IMR-90 (cell line): ENCODE measurements at regions not wholly inside any gene's neighbourhood (a gene's known extent, or its start where the extent isn't known, plus 50 kb on each side); places are given as distances from the start of the nearest gene placed in this dataset.

Source experiments
- ATAC-seq: fragments of 200-7000 bp; cut with Tn5 transposase; 2 replicates; pipeline ENCODE4 v1.9.1; 2020; ENCODE audit warnings: low read depth, mild to moderate bottlenecking, moderate library complexity
- BruUV-seq: library from RNA; stranded (reverse); fragments of 400-500 nt; replicated peaks from 2 replicates; lab custom pipeline; 2021; lab: Mats Ljungman, UMichigan
- CTCF ChIA-PET: fragments of 300-600 bp; formaldehyde crosslinking; extraction: SDS; loops from one replicate; lab custom pipeline; 2021; ENCODE audit warnings: antibody characterized with exemption; lab: Yijun Ruan, JAX
- POLR2A ChIA-PET: fragments of 300-600 bp; sonication (Branson Sonifier 250); formaldehyde crosslinking; loops from one replicate; lab custom pipeline; 2022; ENCODE audit warnings: antibody characterized with exemption; ENCODE audit not compliant: unreplicated experiment; lab: Charles Lee
- DNase-seq: peaks from one replicate; pipeline ENCODE4 v3.0.0; 2013
- H2AFZ ChIP-seq: replicated peaks from 2 replicates; pipeline ENCODE3; 2013; ENCODE audit warnings: low read length, mild to moderate bottlenecking; ENCODE audit not compliant: poor library complexity
- H2AK5ac ChIP-seq: 2 replicates; pipeline ENCODE4 v1.6.1; 2013; ENCODE audit warnings: low read depth, low read length, inconsistent platforms
- H2AK9ac ChIP-seq: replicated peaks from 2 replicates; pipeline ENCODE3; 2013; ENCODE audit warnings: mild to moderate bottlenecking, low read depth, low read length, moderate library complexity; ENCODE audit not compliant: poor library complexity
- H2BK120ac ChIP-seq: 2 replicates; pipeline ENCODE4 v1.6.1; 2013; ENCODE audit warnings: low read depth, low read length, inconsistent platforms
- H2BK15ac ChIP-seq: 3 replicates; pipeline ENCODE4 v1.6.1; 2013; ENCODE audit warnings: low read depth, low read length, inconsistent platforms
- H2BK20ac ChIP-seq: 2 replicates; pipeline ENCODE4 v1.6.1; 2013; ENCODE audit warnings: low read depth, mild to moderate bottlenecking, inconsistent platforms, low read length, moderate library complexity
- H2BK5ac ChIP-seq: 2 replicates; pipeline ENCODE4 v1.6.1; 2013; ENCODE audit warnings: mild to moderate bottlenecking, low read depth, low read length, inconsistent platforms; ENCODE audit not compliant: poor library complexity, severe bottlenecking
- H3K14ac ChIP-seq: replicated peaks from 2 replicates; pipeline ENCODE4 v1.6.1; 2013; ENCODE audit warnings: low read depth, low read length, inconsistent platforms
- H3K18ac ChIP-seq: 2 replicates; pipeline ENCODE4 v1.6.1; 2013; ENCODE audit warnings: low read depth, low read length, control low read depth
- H3K23ac ChIP-seq: 2 replicates; pipeline ENCODE4 v1.6.1; 2013; ENCODE audit warnings: low read depth, low read length, inconsistent platforms
- H3K27ac ChIP-seq: 2 replicates; pipeline ENCODE4 v1.5.1; 2013; ENCODE audit warnings: mild to moderate bottlenecking, control low read depth, low read length; ENCODE audit not compliant: insufficient read depth
- H3K27me3 ChIP-seq: 2 replicates; pipeline ENCODE4 v1.6.1; 2013; ENCODE audit warnings: low read length; ENCODE audit not compliant: control insufficient read depth, insufficient read depth
- H3K36me3 ChIP-seq: 2 replicates; pipeline ENCODE4 v1.6.1; 2013; ENCODE audit warnings: low read length, mixed read lengths; ENCODE audit not compliant: control insufficient read depth, insufficient read depth
- H3K4ac ChIP-seq: 2 replicates; pipeline ENCODE4 v1.6.1; 2013; ENCODE audit warnings: low read depth, low read length, inconsistent platforms
- H3K4me1 ChIP-seq: 2 replicates; pipeline ENCODE4 v1.6.1; 2013; ENCODE audit warnings: low read length, mixed read lengths; ENCODE audit not compliant: control insufficient read depth, insufficient read depth
- H3K4me2 ChIP-seq: 2 replicates; pipeline ENCODE4 v1.6.1; 2013; ENCODE audit warnings: low read depth, mild to moderate bottlenecking, control low read depth, low read length, moderate library complexity
- H3K4me3 ChIP-seq: 2 replicates; pipeline ENCODE4 v1.5.1; 2013; ENCODE audit warnings: low read depth, mild to moderate bottlenecking, control low read depth, low read length, moderate library complexity; ENCODE audit not compliant: insufficient read depth
- H3K56ac ChIP-seq: 2 replicates; pipeline ENCODE4 v1.6.1; 2013; ENCODE audit warnings: low read length, inconsistent platforms; ENCODE audit not compliant: insufficient read depth; ENCODE audit errors: extremely low read depth
- H3K79me1 ChIP-seq, 2 experiments: 2 replicates each; pipeline ENCODE4 v1.6.1; 2013; ENCODE audit warnings: low read length in 2 of 2, inconsistent platforms in 1 of 2, low read depth in 1 of 2
- H3K9ac ChIP-seq: 2 replicates; pipeline ENCODE4 v1.6.1; 2013; ENCODE audit warnings: low read depth, low read length, control low read depth
- H3K9me1 ChIP-seq: 2 replicates; pipeline ENCODE4 v1.6.1; 2013; ENCODE audit warnings: low read length, inconsistent platforms; ENCODE audit not compliant: insufficient read depth
- H3K9me3 ChIP-seq: 2 replicates; pipeline ENCODE4 v1.6.1; 2013; ENCODE audit warnings: low read length; ENCODE audit not compliant: control insufficient read depth, insufficient read depth
- H4K20me1 ChIP-seq: 2 replicates; pipeline ENCODE4 v1.6.1; 2013; ENCODE audit warnings: low read length, inconsistent platforms; ENCODE audit not compliant: insufficient read depth
- H4K5ac ChIP-seq: 2 replicates; pipeline ENCODE4 v1.6.1; 2013; ENCODE audit warnings: mild to moderate bottlenecking, low read depth, low read length, control low read depth
- H4K8ac ChIP-seq, 2 experiments: 2 replicates each; pipeline ENCODE4 v1.6.1; 2013; ENCODE audit warnings: low read depth in 2 of 2, low read length in 2 of 2, control low read depth in 1 of 2, inconsistent platforms in 1 of 2
- H4K91ac ChIP-seq: 2 replicates; pipeline ENCODE4 v1.6.1; 2013; ENCODE audit warnings: low read depth, low read length, inconsistent platforms; ENCODE audit not compliant: insufficient read depth
- FOS ChIP-seq: fragments of 150-350 bp; IDR thresholded peaks from 2 replicates; pipeline ENCODE4 v1.6.1; 2016; ENCODE audit warnings: low read depth, low read length
- MAFK ChIP-seq: IDR thresholded peaks from 2 replicates; pipeline ENCODE4 v1.6.1; 2012; ENCODE audit warnings: low read depth, low read length, improper control_type of control experiment
- NFE2L2 ChIP-seq: fragments of 150-350 bp; IDR thresholded peaks from 2 replicates; pipeline ENCODE4 v1.6.1; 2016; ENCODE audit warnings: low read depth, mild to moderate bottlenecking, low read length
- RFX5 ChIP-seq: IDR thresholded peaks from 2 replicates; pipeline ENCODE4 v1.8.0; 2012; ENCODE audit warnings: low read depth, mild to moderate bottlenecking, low read length, moderate library complexity
- WGBS, 2 experiments: methylation state at CpG; one replicate each; pipeline versions ENCODE4 v1.1.5 to v1.1.7; 2013; ENCODE audit warnings: missing lambda C conversion rate in 2 of 2; ENCODE audit not compliant: insufficient read length in 1 of 2; ENCODE audit errors: extremely low coverage in 2 of 2; 5-methylcytosine and 5-hydroxymethylcytosine counted together
- dilution Hi-C: fragments of 300-500 bp; cut with HindIII; formaldehyde crosslinking; loops from one replicate; pipeline ENCODE4 v1.14.3; 2018; ENCODE audit warnings: low sequenced_read_pairs; ENCODE audit not compliant: unreplicated experiment
- in situ Hi-C: fragments of 300-500 bp; cut with MboI; formaldehyde crosslinking; loops from 3 replicates; pipeline ENCODE4 v1.14.3; 2019; ENCODE audit warnings: low sequenced_read_pairs, inconsistent platforms, mixed read lengths
- intact Hi-C: fragments of 100-400 bp; cut with micrococcal nuclease; formaldehyde crosslinking; loops from 2 replicates; pipeline ENCODE4 v1.10.0; 2022

DNA sequence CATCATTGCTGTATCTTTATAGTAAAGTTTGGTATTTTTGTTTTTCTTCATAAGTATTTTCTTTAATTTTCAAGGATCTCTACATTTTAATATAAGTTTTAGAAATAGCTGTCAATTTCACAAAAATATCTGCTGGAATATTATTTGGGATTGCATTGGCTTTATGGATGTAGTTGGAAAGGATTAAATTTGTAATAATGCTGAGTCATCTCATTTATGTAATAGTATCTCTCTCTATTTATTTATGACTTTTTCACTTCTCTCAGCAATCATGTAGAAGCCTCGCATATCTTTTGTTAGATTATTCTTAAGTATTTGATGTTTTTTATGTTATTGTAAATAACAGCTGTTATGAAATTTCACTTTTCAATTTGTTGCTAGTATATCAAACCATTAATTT lies 223.1 kb upstream of the POGK start:
- H2AFZ ChIP-seq = no peak overlapping the region
- H4K5ac ChIP-seq = no peak overlapping the region
- no peak overlapping the region for H2AK5ac ChIP-seq
- H3K9ac ChIP-seq = no peak overlapping the region
- intact Hi-C loops = no loop called here
- no TSS peak for BruUV-seq
- no peak overlapping the region for H2AK9ac ChIP-seq
- no peak overlapping the region for H4K91ac ChIP-seq
- H3K4me1 ChIP-seq = no peaks in the 10 kb centered on the region
- peaks cover 8% of the 10 kb centered on the region for H3K9me3 ChIP-seq
- H3K18ac ChIP-seq = no peak overlapping the region
- H3K27me3 ChIP-seq = no peaks in the 10 kb centered on the region
- in situ Hi-C loops = no loop called here
- no peak overlapping the region for H3K27ac ChIP-seq
- H4K8ac ChIP-seq = no peak overlapping the region
- no peaks in the 10 kb centered on the region for H3K9me1 ChIP-seq
- dilution Hi-C loops = no loop called here
- no peak for TF ChIP-seq RFX5
- TF ChIP-seq FOS = no peak
- peak; percentile 97 for TF ChIP-seq MAFK
- TF ChIP-seq NFE2L2 = peak; percentile 75
- H3K56ac ChIP-seq = no peak overlapping the region
- no peak for DNase-seq
- H3K36me3 ChIP-seq = no peaks in the 10 kb centered on the region
- H3K79me1 ChIP-seq = no peaks in the 10 kb centered on the region
- no CpG with 5 or more reads among the region's 1 CpG for WGBS, 2 experiments
- no peak overlapping the region for H2BK120ac ChIP-seq
- no peak overlapping the region for H3K4me2 ChIP-seq
- no peak overlapping the region for H2BK20ac ChIP-seq
- H3K4me3 ChIP-seq = no peak overlapping the region
- H2BK15ac ChIP-seq = no peak overlapping the region
- ChIA-PET POLR2A (no interaction called here), CTCF (no interaction called here)
- H3K23ac ChIP-seq = no peak overlapping the region
- H4K20me1 ChIP-seq = no peaks in the 10 kb centered on the region
- H2BK5ac ChIP-seq = no peak overlapping the region
- no peak for ATAC-seq
- H3K4ac ChIP-seq = no peak overlapping the region
- no peak overlapping the region for H3K14ac ChIP-seq
